ENCODE measurements at regions not wholly inside any gene's neighbourhood (a gene's known extent, or its start where the extent isn't known, plus 50 kb on each side); places are given as distances from the start of the nearest gene placed in this dataset.

DNA sequence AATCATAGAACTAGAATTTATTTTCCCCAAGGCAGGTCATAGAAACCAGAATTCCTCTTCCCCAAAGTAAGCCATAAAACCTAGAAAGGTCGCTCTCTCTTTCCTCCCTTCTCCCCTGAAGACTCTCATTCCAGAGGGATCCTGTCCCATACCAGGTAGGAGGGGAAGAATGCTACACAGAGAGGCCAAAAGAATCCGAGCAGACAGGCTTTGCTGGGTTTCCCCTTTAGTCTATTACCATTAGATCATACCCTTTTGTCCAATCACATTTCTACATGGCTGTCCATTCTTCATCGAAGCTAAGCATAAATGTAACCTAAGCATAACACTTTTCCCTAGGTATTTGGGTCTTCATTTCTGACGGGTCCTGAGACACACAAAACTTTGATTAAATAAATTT lies 204.5 kb downstream of the SPTSSA start:
- ATAC-seq (replicated peaks): no peak

GRCh38 chr14:34256223-34256622 lies 205.8 kb downstream of the SPTSSA start:
- Mint-ChIP-seq H3K4me3 (no peak overlapping the region), H3K27ac (no peak overlapping the region), H3K9me3 (no peaks in the 10 kb centered on the region), H3K36me3 (ENCODE audit: low read depth) (no peaks in the 10 kb centered on the region), H3K27me3 (peaks cover 18% of the 10 kb centered on the region), H3K4me1 (no peaks in the 10 kb centered on the region)
- no peak for ATAC-seq (replicated peaks)

More for the DNA sequence above, 204.5 kb downstream of the SPTSSA start:
- Mint-ChIP-seq H3K27ac (no peak overlapping the region), H3K4me3 (no peak overlapping the region), H3K27me3 (peaks cover 29% of the 10 kb centered on the region), H3K36me3 (ENCODE audit: low read depth) (no peaks in the 10 kb centered on the region), H3K4me1 (no peaks in the 10 kb centered on the region), H3K9me3 (no peaks in the 10 kb centered on the region)

DNA sequence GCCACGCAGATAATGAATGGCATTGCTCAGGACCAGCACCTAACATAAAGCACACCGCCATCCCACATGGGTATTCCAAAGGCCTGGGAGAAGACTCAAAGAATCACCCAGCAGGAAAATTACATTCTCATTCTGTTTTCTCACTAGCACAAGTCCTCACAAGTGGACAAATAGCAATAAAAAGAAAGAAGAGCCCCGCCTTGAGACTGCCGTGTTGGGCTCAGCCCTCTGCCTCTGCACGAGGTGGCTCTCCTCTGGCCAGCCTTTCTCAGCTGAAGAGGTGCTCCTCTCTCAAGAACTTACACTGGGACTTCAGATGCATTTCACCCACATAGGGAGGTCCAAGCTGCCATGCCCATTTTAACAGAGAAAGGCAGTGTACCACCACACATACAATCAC lies 207.5 kb downstream of the SPTSSA start:
- no peaks in the 10 kb centered on the region for H3K4me1 Mint-ChIP-seq
- peaks cover 9% of the 10 kb centered on the region for H3K27me3 Mint-ChIP-seq
- ATAC-seq (replicated peaks): no peak
- H3K27ac Mint-ChIP-seq: no peak overlapping the region
- H3K9me3 Mint-ChIP-seq: no peaks in the 10 kb centered on the region
- no peak overlapping the region for H3K4me3 Mint-ChIP-seq
- no peaks in the 10 kb centered on the region for H3K36me3 Mint-ChIP-seq (ENCODE audit: low read depth)

GRCh38 chr14:34254031-34254430 lies 208.0 kb downstream of the SPTSSA start:
- Mint-ChIP-seq H3K9me3 (no peaks in the 10 kb centered on the region), H3K27ac (no peak overlapping the region), H3K4me3 (no peak overlapping the region), H3K4me1 (no peaks in the 10 kb centered on the region), H3K36me3 (ENCODE audit: low read depth) (no peaks in the 10 kb centered on the region), H3K27me3 (peaks cover 9% of the 10 kb centered on the region)
- no peak for ATAC-seq (replicated peaks)

- no peak for ATAC-seq (replicated peaks)
Measured at GRCh38 chr14:34252227-34252626, 209.8 kb downstream of the SPTSSA start.

GRCh38 chr14:34251662-34252061 lies 210.4 kb downstream of the SPTSSA start:
- ATAC-seq (replicated peaks): no peak
- Mint-ChIP-seq H3K4me3 (no peak overlapping the region), H3K27me3 (no peaks in the 10 kb centered on the region), H3K36me3 (ENCODE audit: low read depth) (no peaks in the 10 kb centered on the region), H3K4me1 (no peaks in the 10 kb centered on the region), H3K27ac (no peak overlapping the region), H3K9me3 (no peaks in the 10 kb centered on the region)

More at GRCh38 chr14:34252227-34252626, 209.8 kb downstream of the SPTSSA start:
- H3K4me1 Mint-ChIP-seq: no peaks in the 10 kb centered on the region
- peaks cover 1% of the 10 kb centered on the region for H3K27me3 Mint-ChIP-seq
- no peaks in the 10 kb centered on the region for H3K36me3 Mint-ChIP-seq (ENCODE audit: low read depth)
- no peak overlapping the region for H3K4me3 Mint-ChIP-seq
- no peaks in the 10 kb centered on the region for H3K9me3 Mint-ChIP-seq
- no peak overlapping the region for H3K27ac Mint-ChIP-seq

- no peak for ATAC-seq (replicated peaks)
- H3K36me3 Mint-ChIP-seq (ENCODE audit: low read depth): no peaks in the 10 kb centered on the region
- H3K27me3 Mint-ChIP-seq: peaks cover 5% of the 10 kb centered on the region
- H3K9me3 Mint-ChIP-seq: no peaks in the 10 kb centered on the region
- H3K27ac Mint-ChIP-seq: no peak overlapping the region
- no peaks in the 10 kb centered on the region for H3K4me1 Mint-ChIP-seq
- no peak overlapping the region for H3K4me3 Mint-ChIP-seq
Measured at GRCh38 chr14:34250959-34251358, 211.1 kb downstream of the SPTSSA start.

GRCh38 chr14:34247605-34248004 lies 214.4 kb downstream of the SPTSSA start:
- Mint-ChIP-seq H3K9me3 (no peaks in the 10 kb centered on the region), H3K27me3 (peaks cover 5% of the 10 kb centered on the region), H3K4me1 (no peaks in the 10 kb centered on the region), H3K27ac (no peak overlapping the region), H3K36me3 (ENCODE audit: low read depth) (no peaks in the 10 kb centered on the region), H3K4me3 (no peak overlapping the region)
- ATAC-seq (replicated peaks): no peak

DNA sequence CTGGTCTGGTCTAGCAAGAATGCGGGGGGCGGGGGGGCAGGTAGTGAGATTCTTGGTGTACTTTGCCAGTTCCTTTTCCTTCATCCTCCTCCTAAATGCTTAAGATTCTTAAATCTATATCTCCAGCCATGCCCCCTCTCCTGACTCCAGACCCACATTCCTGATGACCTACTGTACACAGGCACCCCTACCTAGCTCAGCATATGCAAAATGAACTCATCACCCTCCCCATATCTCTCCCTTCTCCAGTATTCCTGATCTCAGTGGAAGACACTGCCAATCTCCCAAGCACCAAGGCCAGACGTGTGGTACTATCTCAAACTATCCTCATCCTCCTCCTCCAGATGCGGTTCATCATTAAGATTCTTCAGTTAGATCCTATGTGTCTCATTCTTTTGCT lies 215.8 kb downstream of the SPTSSA start:
- Mint-ChIP-seq H3K4me1 (no peaks in the 10 kb centered on the region), H3K27me3 (peaks cover 13% of the 10 kb centered on the region), H3K36me3 (ENCODE audit: low read depth) (no peaks in the 10 kb centered on the region), H3K4me3 (no peak overlapping the region), H3K9me3 (no peaks in the 10 kb centered on the region), H3K27ac (no peak overlapping the region)
- ATAC-seq (replicated peaks): no peak

- no peaks in the 10 kb centered on the region for H3K36me3 Mint-ChIP-seq (ENCODE audit: low read depth)
- H3K4me3 Mint-ChIP-seq: no peak overlapping the region
- no peaks in the 10 kb centered on the region for H3K4me1 Mint-ChIP-seq
- H3K27ac Mint-ChIP-seq: no peak overlapping the region
- no peaks in the 10 kb centered on the region for H3K9me3 Mint-ChIP-seq
- H3K27me3 Mint-ChIP-seq: peaks cover 14% of the 10 kb centered on the region
- no peak for ATAC-seq (replicated peaks)
Measured at GRCh38 chr14:34243401-34243800, 218.6 kb downstream of the SPTSSA start.

GRCh38 chr14:34243001-34243400 lies 219.0 kb downstream of the SPTSSA start:
- H3K27ac Mint-ChIP-seq: no peak overlapping the region
- H3K4me3 Mint-ChIP-seq: no peak overlapping the region
- no peaks in the 10 kb centered on the region for H3K9me3 Mint-ChIP-seq
- no peak for ATAC-seq (replicated peaks)
- peaks cover 14% of the 10 kb centered on the region for H3K27me3 Mint-ChIP-seq
- no peaks in the 10 kb centered on the region for H3K4me1 Mint-ChIP-seq
- no peaks in the 10 kb centered on the region for H3K36me3 Mint-ChIP-seq (ENCODE audit: low read depth)

- H3K27me3 Mint-ChIP-seq: peaks cover 11% of the 10 kb centered on the region
- no peak overlapping the region for H3K27ac Mint-ChIP-seq
- H3K36me3 Mint-ChIP-seq (ENCODE audit: low read depth): no peaks in the 10 kb centered on the region
- no peaks in the 10 kb centered on the region for H3K4me1 Mint-ChIP-seq
- ATAC-seq (replicated peaks): no peak
- no peaks in the 10 kb centered on the region for H3K9me3 Mint-ChIP-seq
- H3K4me3 Mint-ChIP-seq: no peak overlapping the region
Measured at GRCh38 chr14:34241185-34241711, 220.8 kb downstream of the SPTSSA start.

- Mint-ChIP-seq H3K4me1 (no peaks in the 10 kb centered on the region), H3K9me3 (no peaks in the 10 kb centered on the region), H3K27me3 (peaks cover 9% of the 10 kb centered on the region), H3K27ac (no peak overlapping the region), H3K4me3 (no peak overlapping the region), H3K36me3 (ENCODE audit: low read depth) (no peaks in the 10 kb centered on the region)
- no peak for ATAC-seq (replicated peaks)
Measured at GRCh38 chr14:34238610-34239009, 223.4 kb downstream of the SPTSSA start.

GRCh38 chr14:34237677-34238076 lies 224.4 kb downstream of the SPTSSA start:
- Mint-ChIP-seq H3K27ac (no peak overlapping the region), H3K4me1 (no peaks in the 10 kb centered on the region), H3K27me3 (peaks cover 9% of the 10 kb centered on the region), H3K4me3 (no peak overlapping the region), H3K9me3 (no peaks in the 10 kb centered on the region), H3K36me3 (ENCODE audit: low read depth) (no peaks in the 10 kb centered on the region)
- ATAC-seq (replicated peaks): no peak

- ATAC-seq (replicated peaks): no peak
- no peaks in the 10 kb centered on the region for H3K9me3 Mint-ChIP-seq
- H3K27me3 Mint-ChIP-seq: peaks cover 9% of the 10 kb centered on the region
- H3K27ac Mint-ChIP-seq: no peak overlapping the region
- H3K4me3 Mint-ChIP-seq: no peak overlapping the region
- H3K36me3 Mint-ChIP-seq (ENCODE audit: low read depth): no peaks in the 10 kb centered on the region
- H3K4me1 Mint-ChIP-seq: no peaks in the 10 kb centered on the region
Measured at GRCh38 chr14:34237081-34237480, 225.0 kb downstream of the SPTSSA start.
